ENCODE measurements at regions not wholly inside any gene's neighbourhood (a gene's known extent, or its start where the extent isn't known, plus 50 kb on each side); places are given as distances from the start of the nearest gene placed in this dataset.

GRCh38 chr7:119982884-119983283 lies 290.1 kb upstream of the KCND2 start:
- 74 to 78% methylated on average over 4 of the region's 4 CpGs for WGBS, 2 donors
- H3K4me1 ChIP-seq, result no peaks in the 10 kb centered on the region
- no peak overlapping the region for H3K4me3 ChIP-seq
- no peak for ATAC-seq
- TF ChIP-seq CTCF (IDR thresholded peaks at IDR 0.05), result no peak
- intact Hi-C loops (cut with DNase I), result no loop called here
- H3K36me3 ChIP-seq, result no peaks in the 10 kb centered on the region
- no peak overlapping the region for H3K27ac ChIP-seq
- no peaks in the 10 kb centered on the region for H3K27me3 ChIP-seq
- no peak for DNase-seq
- peaks cover 0 to 5% (median 0%) of the 10 kb centered on the region in 11 donors for H3K9me3 ChIP-seq

- peaks cover 0 to 5% (median 0%) of the 10 kb centered on the region in 11 donors for H3K9me3 ChIP-seq
- intact Hi-C loops (cut with DNase I), result no loop called here
- no peak overlapping the region for H3K4me3 ChIP-seq
- WGBS, 2 donors, result 96 to 97% methylated on average over 5 of the region's 5 CpGs
- no peaks in the 10 kb centered on the region for H3K36me3 ChIP-seq
- TF ChIP-seq CTCF (IDR thresholded peaks at IDR 0.05), result no peak
- H3K27me3 ChIP-seq, result no peaks in the 10 kb centered on the region
- no peak for ATAC-seq
- DNase-seq, result no peak
- H3K4me1 ChIP-seq, result no peaks in the 10 kb centered on the region
- H3K27ac ChIP-seq, result no peak overlapping the region
Measured at GRCh38 chr7:119983468-119983867, 289.5 kb upstream of the KCND2 start.

- no peak for ATAC-seq
- no peak overlapping the region for H3K27ac ChIP-seq
- no peaks in the 10 kb centered on the region for H3K27me3 ChIP-seq
- TF ChIP-seq CTCF (IDR thresholded peaks at IDR 0.05), result no peak
- H3K4me3 ChIP-seq, result no peak overlapping the region
- intact Hi-C loops (cut with DNase I), result no loop called here
- no peak for DNase-seq
- no peaks in the 10 kb centered on the region for H3K36me3 ChIP-seq
- H3K4me1 ChIP-seq, result no peaks in the 10 kb centered on the region
- WGBS, 2 donors, result 88 to 91% methylated on average over 3 of the region's 3 CpGs
- peaks cover 0 to 5% (median 0%) of the 10 kb centered on the region in 11 donors for H3K9me3 ChIP-seq
Measured at GRCh38 chr7:119984247-119984646, 288.7 kb upstream of the KCND2 start.

GRCh38 chr7:119988401-119988800 lies 284.6 kb upstream of the KCND2 start:
- Histone ChIP-seq H3K36me3 (no peaks in the 10 kb centered on the region), H3K4me3 (no peak overlapping the region), H3K4me1 (no peaks in the 10 kb centered on the region), H3K9me3 (peaks cover 0 to 19% (median 0%) of the 10 kb centered on the region in 11 donors), H3K27me3 (no peaks in the 10 kb centered on the region), H3K27ac (no peak overlapping the region)
- intact Hi-C loops (cut with DNase I), result no loop called here
- WGBS, 2 donors, result 72 to 79% methylated on average over 1 of the region's 1 CpG
- no peak for TF ChIP-seq CTCF (IDR thresholded peaks at IDR 0.05)
- DNase-seq (no peak), ATAC-seq (no peak)

All from heart right ventricle (tissue), 16 donors.